Lower leg skin (tissue), 3 donors: ENCODE measurements at regions not wholly inside any gene's neighbourhood (a gene's known extent, or its start where the extent isn't known, plus 50 kb on each side); places are given as distances from the start of the nearest gene placed in this dataset.

Experiments
- CTCF ChIP-seq, 3 donors: fragments of 450-650 bp; IDR thresholded peaks; one replicate each; pipeline ENCODE4 v1.5.1; 2016; ENCODE audit warnings: antibody characterized with exemption in 3 of 3, mild to moderate bottlenecking in 3 of 3, moderate library complexity in 2 of 3
- POLR2A ChIP-seq, 2 donors: fragments of 450-650 bp; IDR thresholded peaks; one replicate each; pipeline ENCODE4 v1.6.1; 2016 to 2017; ENCODE audit warnings: antibody characterized with exemption in 2 of 2, mild to moderate bottlenecking in 1 of 2, moderate library complexity in 1 of 2

GRCh38 chrX:40792433-40792832 is 57.1 kb upstream of the MED14 start:
- no peak for TF ChIP-seq POLR2A (IDR thresholded peaks at IDR 0.05)
- no peak for TF ChIP-seq CTCF (IDR thresholded peaks at IDR 0.05)
